LHCN-M2 (cell line): ENCODE measurements at regions not wholly inside any gene's neighbourhood (a gene's known extent, or its start where the extent isn't known, plus 50 kb on each side); places are given as distances from the start of the nearest gene placed in this dataset.

Experiments used
- DNase-seq: peaks from one replicate; pipeline ENCODE4 v3.0.0-alpha.2; 2012; ENCODE audit warnings: low read depth

DNA sequence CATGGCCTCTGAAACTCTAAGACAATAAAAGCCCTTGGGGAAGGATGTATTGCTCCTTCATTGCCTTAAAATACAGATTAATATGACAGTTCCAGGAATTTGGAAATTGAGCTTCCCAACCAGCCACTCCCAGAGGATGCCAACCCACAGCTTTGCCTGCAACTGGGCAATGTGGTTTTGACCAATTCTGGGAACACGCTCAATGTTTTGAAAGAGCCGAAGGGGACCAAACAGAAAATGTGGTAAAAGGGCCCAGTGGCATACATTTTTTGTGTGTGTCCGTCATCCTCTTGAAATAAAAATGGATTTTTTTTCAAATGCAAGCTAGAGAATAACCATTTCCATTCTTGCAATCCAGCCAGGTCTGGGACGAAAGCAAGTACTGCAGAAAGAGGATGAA lies 88.3 kb upstream of the PLEKHG7 start:
- peak; percentile 92 for DNase-seq

DNA sequence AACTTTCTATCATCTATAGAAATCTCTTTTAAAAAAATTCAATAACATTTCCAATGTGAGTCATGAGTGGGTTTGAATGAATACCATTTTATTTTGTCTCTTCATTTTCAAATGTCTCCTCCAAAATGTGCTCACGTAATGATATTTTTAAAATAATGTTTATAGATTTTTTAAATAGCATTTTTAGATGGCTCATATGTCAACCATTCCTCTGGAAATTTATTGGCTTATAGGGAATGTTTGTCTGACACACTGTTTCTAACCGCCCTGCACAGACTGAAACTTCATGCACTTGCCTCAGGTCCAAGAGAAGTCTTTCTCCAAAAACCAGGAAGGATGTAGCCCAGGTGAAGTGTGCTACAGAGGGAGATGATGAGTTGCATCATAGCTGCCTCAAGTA lies 88.8 kb upstream of the PLEKHG7 start:
- no peak for DNase-seq

- DNase-seq: no peak
Observed at GRCh38 chr12:92612611-92613010, 90.2 kb upstream of the PLEKHG7 start.

GRCh38 chr12:92608151-92609091 lies 94.4 kb upstream of the PLEKHG7 start:
- DNase-seq: peak; percentile 75

- no peak for DNase-seq
Observed at GRCh38 chr12:92606956-92607355, 95.8 kb upstream of the PLEKHG7 start.

GRCh38 chr12:92605621-92606170 lies 97.1 kb upstream of the PLEKHG7 start:
- DNase-seq: no peak

- DNase-seq: no peak
Observed at GRCh38 chr12:92604786-92605185, 98.0 kb upstream of the PLEKHG7 start.

GRCh38 chr12:92603741-92604432 lies 98.9 kb upstream of the PLEKHG7 start:
- DNase-seq: no peak

DNA sequence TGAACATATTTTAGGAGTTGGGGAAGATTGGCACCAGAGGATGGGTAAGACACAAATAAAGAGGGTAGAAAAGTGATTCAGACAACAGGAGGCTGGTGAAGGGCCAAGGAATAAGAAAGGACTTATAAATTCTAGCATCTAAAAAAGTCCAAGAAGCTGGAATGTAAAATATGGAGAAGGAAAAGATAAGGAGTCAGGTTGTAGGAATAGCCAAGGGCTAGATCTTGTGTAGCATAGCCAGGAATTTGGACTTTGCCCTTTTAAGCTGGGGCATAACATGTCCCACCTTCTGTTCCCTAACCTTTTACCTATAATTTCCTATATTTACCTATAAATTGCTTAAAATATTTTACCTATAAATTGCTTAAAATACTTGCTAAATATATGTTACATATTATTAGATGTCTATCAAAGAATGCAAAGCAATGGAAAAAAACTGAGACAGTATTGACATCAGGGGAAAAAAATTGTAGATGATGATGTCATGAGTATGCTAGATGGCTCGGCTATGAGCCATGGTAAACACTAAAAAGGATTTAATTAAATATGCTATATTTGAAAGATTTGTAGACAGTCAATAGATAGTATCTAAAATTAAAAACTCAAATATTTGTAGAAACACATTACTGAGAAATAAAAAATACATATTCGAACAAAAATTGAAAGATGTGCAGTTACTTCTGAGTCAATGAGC lies 99.7 kb upstream of the PLEKHG7 start:
- no peak for DNase-seq

DNA sequence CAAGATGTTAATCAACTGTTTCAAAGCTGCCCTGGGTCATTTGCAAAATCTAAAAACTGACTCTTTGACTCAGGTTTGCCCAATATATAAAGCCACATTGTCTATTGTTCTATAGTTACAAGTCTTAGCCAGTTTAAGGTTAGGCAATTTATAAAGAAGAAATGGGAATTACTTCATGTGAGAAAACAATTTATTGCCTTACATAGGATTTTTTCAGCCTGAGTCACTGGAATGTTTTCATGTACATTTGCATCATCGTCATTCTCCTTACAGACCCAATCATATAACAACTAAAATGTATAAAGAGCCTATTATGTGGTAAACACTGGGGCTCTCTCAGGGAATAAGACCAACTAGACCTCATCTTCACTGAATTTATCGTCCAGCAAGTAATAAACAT lies 100.3 kb upstream of the PLEKHG7 start:
- peak; percentile 79 for DNase-seq

DNA sequence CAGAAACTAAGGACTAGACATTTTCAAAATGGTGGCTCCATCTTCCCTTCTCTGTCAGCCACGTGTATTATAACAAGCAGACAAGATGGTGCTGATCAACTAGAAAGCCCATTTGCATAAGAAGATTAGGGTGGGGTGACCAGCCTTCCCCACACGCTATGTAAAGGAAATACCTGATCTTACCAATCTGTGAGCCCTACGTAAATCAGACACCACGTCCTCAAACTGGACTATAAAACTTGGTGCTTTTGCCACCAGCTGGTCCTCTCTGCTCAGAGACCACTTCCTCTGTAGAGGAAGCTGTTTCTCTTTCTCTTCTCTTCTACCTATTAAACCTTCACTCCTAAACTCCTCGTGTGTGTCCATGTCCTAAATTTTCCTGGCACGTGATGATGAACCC lies 101.1 kb upstream of the PLEKHG7 start:
- no peak for DNase-seq

DNA sequence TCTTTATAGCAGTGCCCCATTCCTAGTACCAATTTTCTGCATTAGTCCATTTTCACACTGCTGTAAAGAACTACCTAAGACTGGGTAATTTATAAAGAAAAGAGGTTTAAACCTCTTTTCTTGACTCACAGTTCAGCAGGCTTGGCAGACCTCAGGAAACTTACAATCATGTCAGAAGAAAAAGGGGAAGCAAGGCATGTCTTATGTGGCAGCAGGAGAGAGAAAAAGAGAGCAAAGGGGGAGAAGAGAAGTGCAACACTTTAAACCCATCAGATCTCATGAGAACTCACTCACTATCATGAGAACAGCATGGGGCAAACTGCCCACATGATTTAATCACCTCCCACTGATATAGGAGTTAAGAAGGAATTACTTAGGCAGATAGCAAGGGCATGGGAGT lies 101.6 kb upstream of the PLEKHG7 start:
- DNase-seq: no peak

DNA sequence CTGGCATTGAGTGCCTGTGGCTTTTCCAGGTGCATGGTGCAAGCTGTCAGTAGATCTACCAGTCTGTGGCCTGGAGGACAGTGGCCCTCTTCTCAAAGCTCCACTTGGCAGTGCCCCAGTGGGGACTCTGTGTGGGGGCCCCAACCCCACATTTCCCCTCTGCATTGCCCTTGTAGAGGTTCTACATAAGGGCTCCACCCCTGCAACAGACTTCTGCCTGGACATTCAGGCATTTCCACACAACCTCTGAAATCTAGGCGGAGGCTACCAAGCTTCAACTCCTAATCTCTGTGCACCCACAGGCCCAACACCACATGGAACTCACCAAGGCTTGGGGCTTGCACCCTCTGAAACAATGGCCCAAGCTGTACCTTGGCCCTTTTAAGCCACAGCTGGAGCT lies 102.7 kb upstream of the PLEKHG7 start:
- DNase-seq: no peak

DNA sequence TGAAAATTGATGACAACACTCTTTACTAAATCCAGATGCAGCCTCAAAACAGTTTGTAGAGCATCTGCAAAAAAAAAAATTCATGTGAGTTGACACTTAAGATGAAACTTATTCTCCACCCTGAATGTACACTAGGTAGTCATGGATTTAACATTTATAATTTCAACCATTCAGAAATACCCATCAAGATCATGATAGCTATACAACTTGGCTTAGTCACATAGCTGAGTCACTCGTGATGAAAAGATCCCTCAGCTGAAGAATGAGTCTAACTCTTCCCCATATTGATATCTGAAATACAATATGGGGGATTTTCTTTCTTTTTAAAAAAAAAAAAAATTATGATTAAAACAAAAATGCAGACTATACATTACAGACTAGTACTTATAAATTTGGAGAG lies 104.8 kb upstream of the PLEKHG7 start:
- DNase-seq: peak; percentile 72

DNA sequence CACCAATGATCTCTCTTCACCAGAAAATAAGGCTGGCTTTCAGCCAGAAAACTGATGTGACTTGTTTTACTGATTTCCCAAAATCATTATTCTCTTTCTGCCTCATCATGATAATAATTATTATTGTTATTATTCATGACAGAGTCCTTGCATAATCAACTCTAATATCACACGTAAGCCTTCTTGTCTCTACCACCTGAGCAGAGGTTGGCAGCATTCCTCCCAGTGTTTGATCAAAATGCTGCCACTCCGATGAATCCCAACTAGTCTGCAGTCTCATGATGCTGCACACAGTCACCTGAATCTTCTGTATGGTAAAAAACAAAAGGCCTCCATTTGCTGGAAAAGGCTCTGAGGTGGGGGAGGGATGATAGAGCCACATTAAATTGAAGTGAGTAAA lies 105.7 kb upstream of the PLEKHG7 start:
- DNase-seq: no peak

- DNase-seq: no peak
Observed at GRCh38 chr12:92596383-92596782, 106.4 kb upstream of the PLEKHG7 start.

DNA sequence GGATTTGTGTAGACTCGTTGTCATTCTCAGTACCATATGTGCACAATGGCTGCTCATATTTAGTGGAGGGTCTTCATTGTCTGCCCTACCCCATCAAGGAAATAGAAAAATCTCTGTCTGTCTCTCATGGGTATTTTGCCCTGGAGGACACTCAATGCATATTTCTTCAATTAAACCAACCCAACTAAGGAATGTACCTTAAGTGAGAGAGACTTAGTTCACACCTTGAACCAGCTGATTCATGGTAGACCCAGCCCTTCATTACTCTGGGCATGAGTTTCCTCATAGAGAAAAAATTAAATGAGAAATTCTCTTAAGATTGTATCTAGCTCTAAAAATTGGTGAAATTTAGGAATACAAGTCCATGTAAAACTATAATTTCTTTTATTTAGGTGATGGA lies 107.1 kb upstream of the PLEKHG7 start:
- DNase-seq: no peak

GRCh38 chr12:92593734-92594402 lies 108.9 kb upstream of the PLEKHG7 start:
- peak; percentile 89 for DNase-seq

DNA sequence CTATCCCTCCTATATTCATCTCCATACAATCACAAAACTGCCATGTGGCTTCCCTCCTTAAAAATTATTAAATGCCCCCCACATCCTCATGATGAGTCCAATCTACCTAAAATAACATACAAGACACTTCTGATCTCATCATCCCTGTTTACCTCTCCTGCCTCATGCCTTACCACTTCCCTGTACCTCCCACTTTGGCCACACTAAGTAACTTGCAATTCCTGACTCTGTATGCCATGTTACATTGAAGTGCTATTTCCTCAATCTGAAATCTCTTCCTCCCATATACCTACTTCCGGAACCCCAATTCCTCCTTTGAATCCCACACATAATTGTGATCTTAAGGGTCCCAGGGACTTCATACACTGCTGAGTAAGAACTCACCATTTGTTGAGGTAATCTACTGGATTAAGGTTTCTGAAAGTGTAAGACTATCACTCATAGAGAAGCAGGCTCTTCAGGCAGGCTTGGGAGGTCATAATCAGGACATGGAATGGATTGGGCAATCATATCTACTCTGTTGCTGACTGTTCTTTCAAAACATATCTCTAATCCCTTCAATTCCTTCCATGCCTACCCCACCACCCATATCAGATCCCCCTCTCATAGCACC lies 117.6 kb upstream of the PLEKHG7 start:
- DNase-seq: no peak

DNA sequence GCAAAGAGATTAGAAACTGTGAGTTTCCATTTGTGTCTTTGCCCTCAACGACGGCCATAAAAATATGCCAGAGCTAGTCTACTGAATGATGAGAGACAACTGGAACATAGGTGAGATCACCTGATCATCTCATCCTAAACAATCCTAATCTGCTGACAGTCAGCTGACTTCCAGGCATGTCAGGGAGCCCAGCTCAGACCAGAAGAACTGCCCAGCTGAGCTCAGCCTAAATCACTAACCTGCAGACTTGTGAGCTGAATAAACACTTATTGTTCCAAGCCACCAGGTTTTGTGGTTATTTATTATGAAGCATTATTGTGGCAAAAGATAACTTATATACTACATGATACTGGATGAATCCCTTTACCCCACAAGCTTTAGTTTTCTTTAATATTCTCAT lies 118.9 kb upstream of the PLEKHG7 start:
- DNase-seq: no peak

DNA sequence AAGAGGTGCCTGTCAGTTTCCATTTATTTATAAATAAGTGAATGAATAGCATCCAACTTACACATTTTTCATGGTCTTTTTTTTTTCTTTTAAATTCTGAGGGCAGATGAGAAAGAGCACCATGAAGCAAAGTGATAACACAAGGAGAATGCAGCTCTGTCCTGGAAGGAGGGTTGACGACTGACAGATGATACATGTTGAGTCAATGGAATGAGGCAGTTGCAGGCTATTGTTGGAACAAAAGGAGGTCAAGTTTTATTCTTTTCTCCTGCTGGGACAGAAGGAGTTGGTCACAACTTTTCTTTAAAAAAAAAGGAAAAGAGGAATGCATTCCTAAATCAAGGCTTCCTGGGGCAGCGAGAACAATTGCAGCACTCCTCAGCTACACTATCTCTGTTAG lies 119.9 kb upstream of the PLEKHG7 start:
- peak; percentile 28 for DNase-seq
